K562 (cell line): ENCODE measurements at regions not wholly inside any gene's neighbourhood (a gene's known extent, or its start where the extent isn't known, plus 50 kb on each side); places are given as distances from the start of the nearest gene placed in this dataset.

Experiments used
- BRCA1 ChIP-seq, 2 experiments: fragments of 450-650 bp in 1 of 2; sonication (generic) in 1 of 2; formaldehyde crosslinking in 1 of 2; IDR thresholded peaks; 2 replicates each; pipeline versions ENCODE4 v1.5.0 to v1.6.1; 2017 to 2020; ENCODE audit warnings: mild to moderate bottlenecking in 1 of 2, missing genetic modification reagents in 1 of 2
- CBFA2T2 ChIP-seq: fragments of 450-650 bp; conservative IDR thresholded peaks from 2 replicates; pipeline ENCODE4 v1.6.1; 2017; ENCODE audit warnings: mild to moderate bottlenecking
- CTBP1 ChIP-seq: fragments of 450-650 bp; IDR thresholded peaks from 2 replicates; pipeline ENCODE4 v1.6.1; 2016; ENCODE audit warnings: borderline replicate concordance
- HES1 ChIP-seq: fragments of 450-650 bp; IDR thresholded peaks from 2 replicates; pipeline ENCODE4 v1.6.1; 2016; ENCODE audit warnings: low read depth, mild to moderate bottlenecking, moderate library complexity
- NFYB ChIP-seq: IDR thresholded peaks from 2 replicates; pipeline ENCODE4 v1.6.1; 2011; ENCODE audit warnings: mild to moderate bottlenecking, moderate library complexity; ENCODE audit not compliant: insufficient read length; ENCODE audit errors: extremely low read depth
- RAD21 ChIP-seq, 2 experiments: fragments of 250-450 bp in 1 of 2; fragments of 450-650 bp in 1 of 2; sonication (Bioruptor Pico) in 1 of 2; formaldehyde crosslinking in 1 of 2; IDR thresholded peaks in 1 of 2; conservative IDR thresholded peaks in 1 of 2; 2 replicates each; pipeline versions ENCODE4 v1.4.0 to v1.8.0; 2020 to 2022; ENCODE audit warnings: mild to moderate bottlenecking in 2 of 2, moderate library complexity in 1 of 2
- REST ChIP-seq, 2 experiments: fragments of 450-650 bp; formaldehyde crosslinking in 1 of 2; IDR thresholded peaks; 2 replicates each; pipeline versions ENCODE4 v1.4.0 to v1.6.1; 2014 to 2020; ENCODE audit warnings: mild to moderate bottlenecking in 2 of 2, borderline replicate concordance in 1 of 2, low read depth in 1 of 2
- SIX5 ChIP-seq, 2 experiments: IDR thresholded peaks; 2 replicates each; pipeline ENCODE4 v1.6.1; 2011; ENCODE audit warnings: low read length in 2 of 2, borderline replicate concordance in 1 of 2, low read depth in 1 of 2, mild to moderate bottlenecking in 1 of 2, moderate library complexity in 1 of 2; ENCODE audit not compliant: insufficient read depth in 1 of 2
- TEAD4 ChIP-seq, 2 experiments: sonication (generic) in 1 of 2; formaldehyde crosslinking in 1 of 2; IDR thresholded peaks; 2 replicates each; pipeline versions ENCODE4 v1.6.1 to v1.8.0; 2012 to 2022; ENCODE audit warnings: borderline replicate concordance in 1 of 2, inconsistent platforms in 1 of 2, low read length in 1 of 2, mild to moderate bottlenecking in 1 of 2, missing genetic modification reagents in 1 of 2
- TOE1 ChIP-seq, 2 experiments: fragments of 450-650 bp in 1 of 2; sonication (generic) in 1 of 2; formaldehyde crosslinking in 1 of 2; IDR thresholded peaks; 2 replicates each; pipeline versions ENCODE4 v1.7.1 to v1.8.0; 2016 to 2022; ENCODE audit warnings: borderline replicate concordance in 2 of 2, mild to moderate bottlenecking in 2 of 2, antibody characterized with exemption in 1 of 2, inconsistent platforms in 1 of 2, low read depth in 1 of 2, missing genetic modification reagents in 1 of 2, moderate library complexity in 1 of 2
- ZNF263 ChIP-seq: sonication (generic); formaldehyde crosslinking; IDR thresholded peaks from 2 replicates; pipeline ENCODE4 v1.8.0; 2022; ENCODE audit warnings: mild to moderate bottlenecking, missing genetic modification reagents, borderline replicate concordance
- ZNF512 ChIP-seq: IDR thresholded peaks from 2 replicates; pipeline ENCODE4 v1.6.1; 2016; ENCODE audit warnings: missing genetic modification characterization, missing compliant biosample characterization
- TF ChIP-seq, protein P1 (sequence below), 2 experiments: fragments of 250-450 bp in 1 of 2; fragments of 450-650 bp in 1 of 2; sonication (Bioruptor Pico) in 1 of 2; IDR thresholded peaks; 2 replicates each; pipeline versions ENCODE4 v1.6.1 to v1.8.0; 2016 to 2021; ENCODE audit warnings: mild to moderate bottlenecking in 2 of 2, moderate library complexity in 2 of 2, missing compliant biosample characterization in 1 of 2, missing genetic modification characterization in 1 of 2

DNA sequence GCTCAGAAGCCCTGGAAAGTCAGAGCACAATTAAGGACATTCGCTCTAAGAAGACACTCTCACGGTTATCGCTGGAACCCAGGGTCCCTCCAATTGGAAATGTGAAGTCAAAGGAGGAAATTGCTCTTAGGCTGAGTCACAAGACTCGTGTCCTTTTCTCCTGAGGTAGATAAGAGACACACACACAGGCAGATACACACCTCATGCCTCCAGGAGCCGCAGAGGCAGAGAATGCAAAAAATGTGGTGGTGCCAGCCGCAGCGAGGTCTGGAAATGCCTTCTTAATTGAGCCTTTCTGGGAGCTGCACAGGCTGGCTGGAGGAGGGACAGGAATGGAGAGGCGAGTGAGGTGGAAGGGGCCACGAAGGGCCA is 189.3 kb downstream of the OPA1 start (continued):
- TF ChIP-seq ZNF512 (no peak), SIX5 (IDR thresholded peaks at IDR 0.05; ENCODE audit: borderline replicate concordance in 1 of 2, insufficient read depth in 1 of 2, low read depth in 1 of 2, low read length in 2 of 2) (no peak), TEAD4 (IDR thresholded peaks at IDR 0.05; ENCODE audit: low read length) (peak; percentile 72; the same call in 1 of the 2 replicates), TEAD4 (CRISPR knock-in tag; IDR thresholded peaks at IDR 0.05; ENCODE audit: borderline replicate concordance) (no peak), BRCA1 (IDR thresholded peaks at IDR 0.05) (no peak), BRCA1 (CRISPR knock-in tag; IDR thresholded peaks at IDR 0.05) (no peak), TOE1 (IDR thresholded peaks at IDR 0.05; ENCODE audit: borderline replicate concordance) (peak; percentile 49; the same call in 1 of the 2 replicates), TOE1 (CRISPR knock-in tag; IDR thresholded peaks at IDR 0.05; ENCODE audit: borderline replicate concordance, low read depth) (no peak), HES1 (peak; percentile 63), REST (IDR thresholded peaks at IDR 0.05; ENCODE audit: borderline replicate concordance) (peak; percentile 33; the same call in 1 of the 2 replicates), REST (CRISPR knock-in tag; IDR thresholded peaks at IDR 0.05; ENCODE audit: low read depth) (no peak), RAD21 (CRISPR knock-in tag; conservative IDR thresholded peaks at IDR 0.05 in 1 of 2, IDR thresholded peaks at IDR 0.05 in 1 of 2) (peak in 1 of 2 experiments; percentile 25; a peak in 1 of 4 replicates), CTBP1 (peak; percentile 89), NFYB (no peak), CBFA2T2 (peak; percentile 56; the same call in 1 of the 2 replicates), ZNF263 (CRISPR knock-in tag) (peak; percentile 29; the same call in 1 of the 2 replicates)
- TF ChIP-seq, protein P1, sequence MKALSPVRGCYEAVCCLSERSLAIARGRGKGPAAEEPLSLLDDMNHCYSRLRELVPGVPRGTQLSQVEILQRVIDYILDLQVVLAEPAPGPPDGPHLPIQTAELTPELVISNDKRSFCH (CRISPR knock-in tag; IDR thresholded peaks at IDR 0.05) = no peak
- TF ChIP-seq, protein P1 (tag; IDR thresholded peaks at IDR 0.05) = 0 out of 2 replicates have a peak, but pooled peaks have one; percentile 9
